ENCODE measurements at regions not wholly inside any gene's neighbourhood (a gene's known extent, or its start where the extent isn't known, plus 50 kb on each side); places are given as distances from the start of the nearest gene placed in this dataset.

DNA sequence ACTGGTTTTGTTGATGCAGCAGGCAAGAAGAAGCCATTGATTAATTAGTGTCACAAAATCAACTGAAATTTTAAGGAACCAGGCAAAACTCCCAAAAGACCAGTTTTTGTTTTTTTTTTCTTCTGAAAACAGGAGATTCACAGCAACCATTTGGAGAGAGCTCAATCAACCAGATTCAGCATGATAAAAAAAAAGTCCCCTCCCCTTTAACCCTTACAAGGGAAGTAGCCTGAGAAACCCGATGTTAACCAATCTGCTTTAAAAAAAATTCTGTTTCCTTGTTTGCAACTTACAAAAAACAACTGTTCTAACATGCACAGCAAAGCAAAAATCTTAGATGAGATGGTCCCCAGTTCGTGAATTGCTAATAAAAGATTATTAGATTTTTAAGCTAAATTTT lies 59.7 kb downstream of the HMHB1 start:
- TF ChIP-seq, protein P1, sequence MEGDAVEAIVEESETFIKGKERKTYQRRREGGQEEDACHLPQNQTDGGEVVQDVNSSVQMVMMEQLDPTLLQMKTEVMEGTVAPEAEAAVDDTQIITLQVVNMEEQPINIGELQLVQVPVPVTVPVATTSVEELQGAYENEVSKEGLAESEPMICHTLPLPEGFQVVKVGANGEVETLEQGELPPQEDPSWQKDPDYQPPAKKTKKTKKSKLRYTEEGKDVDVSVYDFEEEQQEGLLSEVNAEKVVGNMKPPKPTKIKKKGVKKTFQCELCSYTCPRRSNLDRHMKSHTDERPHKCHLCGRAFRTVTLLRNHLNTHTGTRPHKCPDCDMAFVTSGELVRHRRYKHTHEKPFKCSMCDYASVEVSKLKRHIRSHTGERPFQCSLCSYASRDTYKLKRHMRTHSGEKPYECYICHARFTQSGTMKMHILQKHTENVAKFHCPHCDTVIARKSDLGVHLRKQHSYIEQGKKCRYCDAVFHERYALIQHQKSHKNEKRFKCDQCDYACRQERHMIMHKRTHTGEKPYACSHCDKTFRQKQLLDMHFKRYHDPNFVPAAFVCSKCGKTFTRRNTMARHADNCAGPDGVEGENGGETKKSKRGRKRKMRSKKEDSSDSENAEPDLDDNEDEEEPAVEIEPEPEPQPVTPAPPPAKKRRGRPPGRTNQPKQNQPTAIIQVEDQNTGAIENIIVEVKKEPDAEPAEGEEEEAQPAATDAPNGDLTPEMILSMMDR (IDR thresholded peaks at IDR 0.05; ENCODE audit: insufficient read depth, low read depth, low read length) = no peak
- TF ChIP-seq EZH2 (IDR thresholded peaks at IDR 0.05; ENCODE audit: insufficient read depth, low read length) = no peak
